ENCODE measurements at regions not wholly inside any gene's neighbourhood (a gene's known extent, or its start where the extent isn't known, plus 50 kb on each side); places are given as distances from the start of the nearest gene placed in this dataset.

DNA sequence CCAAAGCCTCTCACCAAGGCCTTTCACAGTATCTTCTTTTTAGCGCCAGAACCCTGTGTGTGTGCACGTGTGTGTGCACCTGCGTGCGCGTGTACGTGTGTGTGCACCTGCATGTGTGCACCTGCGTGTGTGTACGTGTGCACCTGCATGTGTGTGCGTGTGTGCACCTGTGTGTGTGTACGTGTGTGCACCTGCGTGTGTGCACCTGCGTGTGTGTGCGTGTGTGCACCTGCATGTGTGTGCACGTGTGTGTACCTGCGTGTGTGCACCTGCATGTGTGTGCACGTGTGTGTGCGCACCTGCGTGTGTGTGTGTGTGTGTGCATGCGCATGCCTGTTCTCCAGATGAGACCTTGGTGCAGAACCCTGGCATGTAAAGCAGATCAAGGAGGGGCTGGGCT, 131.4 kb upstream of the HDAC4 start:
- Histone ChIP-seq H3F3A (ENCODE audit: insufficient read depth, low read length) (no peaks in the 10 kb centered on the region), H3K9me3 (ENCODE audit: low read length) (no peaks in the 10 kb centered on the region), H2AFZ (ENCODE audit: low read length) (no peak overlapping the region), H3K9ac (ENCODE audit: low read length) (no peak overlapping the region), H4K20me1 (ENCODE audit: insufficient read depth, low read length) (no peaks in the 10 kb centered on the region), H3K27me3 (ENCODE audit: insufficient read depth, low read length) (no peaks in the 10 kb centered on the region; the same call in 1 of the 2 replicates), H3K4me2 (ENCODE audit: low read length) (no peak overlapping the region), H3K4me1 (ENCODE audit: insufficient read depth, low read length, severe bottlenecking) (no peaks in the 10 kb centered on the region), H3K79me2 (ENCODE audit: insufficient read depth, low read length) (no peaks in the 10 kb centered on the region), H3K27ac (ENCODE audit: low read depth, low read length, poor library complexity, severe bottlenecking) (no peak overlapping the region), H3K4me3 (ENCODE audit: low read depth, low read length, poor library complexity, severe bottlenecking) (no peak overlapping the region), H3K9me2 (ENCODE audit: low read depth, low read length) (no peaks in the 10 kb centered on the region), H3K36me3 (ENCODE audit: insufficient read depth, low read length) (no peaks in the 10 kb centered on the region; the same call in 1 of the 2 replicates)
- no peak for TF ChIP-seq EZH2 (IDR thresholded peaks at IDR 0.05; ENCODE audit: borderline replicate concordance, low read length)
- no peak for TF ChIP-seq CTCF (IDR thresholded peaks at IDR 0.05; ENCODE audit: low read length)

DNA sequence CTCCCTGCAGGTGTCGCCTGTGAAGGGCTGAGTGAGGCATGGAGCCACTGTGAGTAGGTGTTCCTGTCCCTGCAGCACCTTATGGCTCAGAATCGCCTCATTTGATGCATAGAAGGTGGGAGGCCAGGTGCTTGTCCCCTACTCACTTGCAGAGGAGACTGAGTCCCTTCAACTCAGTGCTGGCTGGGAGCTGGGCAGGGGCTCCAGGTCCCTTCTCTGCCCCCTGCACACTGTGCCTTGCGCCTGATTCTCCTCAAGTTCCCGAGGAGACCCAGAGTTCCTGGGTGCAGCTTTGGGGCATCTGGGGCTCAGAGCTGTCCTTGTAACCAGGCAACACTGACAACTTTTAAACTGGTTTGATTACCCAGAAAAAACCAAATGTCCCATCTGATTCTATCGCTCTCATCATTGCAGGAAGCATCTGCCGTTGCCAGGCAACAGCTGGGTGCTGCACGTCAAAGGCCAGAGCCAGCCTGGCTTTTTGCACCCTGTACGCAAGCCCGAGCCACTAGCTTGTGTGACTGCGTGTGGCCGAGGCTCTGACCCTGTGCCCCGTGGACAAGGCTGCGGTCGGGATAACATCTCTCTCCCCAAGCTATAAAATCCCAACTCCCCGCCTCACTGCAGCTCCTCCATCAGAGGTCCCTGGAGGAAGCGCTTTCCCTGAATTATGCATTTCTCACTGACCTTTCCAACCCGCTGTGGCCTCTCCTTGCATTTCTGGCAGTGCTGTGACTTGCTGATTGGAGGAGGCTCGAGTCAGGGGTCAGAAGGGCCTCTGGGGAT, 130.8 kb upstream of the HDAC4 start:
- Histone ChIP-seq H3K36me3 (ENCODE audit: insufficient read depth, low read length) (no peaks in the 10 kb centered on the region; the same call in 1 of the 2 replicates), H3K4me3 (ENCODE audit: low read depth, low read length, poor library complexity, severe bottlenecking) (no peak overlapping the region), H3K4me1 (ENCODE audit: insufficient read depth, low read length, severe bottlenecking) (no peaks in the 10 kb centered on the region), H3K9me2 (ENCODE audit: low read depth, low read length) (no peaks in the 10 kb centered on the region), H4K20me1 (ENCODE audit: insufficient read depth, low read length) (no peaks in the 10 kb centered on the region), H3F3A (ENCODE audit: insufficient read depth, low read length) (no peaks in the 10 kb centered on the region), H3K9ac (ENCODE audit: low read length) (no peak overlapping the region), H3K79me2 (ENCODE audit: insufficient read depth, low read length) (no peaks in the 10 kb centered on the region), H3K27me3 (ENCODE audit: insufficient read depth, low read length) (no peaks in the 10 kb centered on the region; the same call in 1 of the 2 replicates), H3K27ac (ENCODE audit: low read depth, low read length, poor library complexity, severe bottlenecking) (no peak overlapping the region), H3K4me2 (ENCODE audit: low read length) (no peak overlapping the region), H3K9me3 (ENCODE audit: low read length) (no peaks in the 10 kb centered on the region), H2AFZ (ENCODE audit: low read length) (no peak overlapping the region)
- no peak for TF ChIP-seq CTCF (IDR thresholded peaks at IDR 0.05; ENCODE audit: low read length)
- TF ChIP-seq EZH2 (IDR thresholded peaks at IDR 0.05; ENCODE audit: borderline replicate concordance, low read length) = no peak

DNA sequence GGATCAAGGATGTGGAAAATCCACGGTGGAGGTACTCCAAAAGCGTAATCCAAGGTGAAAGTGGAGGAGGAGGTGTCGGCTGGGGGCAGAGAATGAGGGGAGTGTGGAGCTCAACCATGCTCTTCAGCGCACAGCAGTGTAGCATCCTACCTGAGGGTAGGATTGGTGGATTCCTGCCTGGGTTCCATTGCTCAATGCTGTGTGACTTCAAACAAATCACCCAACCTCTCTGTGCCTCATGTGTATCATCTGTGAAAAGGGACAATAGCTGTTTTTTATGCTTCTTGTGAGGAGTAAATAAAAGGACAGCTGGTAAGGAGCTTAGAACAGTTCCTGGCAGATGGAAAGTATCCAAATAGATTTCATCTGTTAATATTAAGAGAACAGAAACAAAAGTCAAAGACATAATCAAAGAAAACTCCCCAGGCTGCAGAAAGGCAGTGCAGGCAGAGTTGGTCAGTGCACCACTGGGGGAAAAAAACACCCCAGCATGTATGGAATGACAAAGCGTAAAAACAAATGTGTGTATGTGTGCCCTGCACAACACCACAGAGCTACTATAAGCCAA, 130.0 kb upstream of the HDAC4 start:
- H4K20me1 ChIP-seq (ENCODE audit: insufficient read depth, low read length) = no peaks in the 10 kb centered on the region
- no peak overlapping the region for H3K27ac ChIP-seq (ENCODE audit: low read depth, low read length, poor library complexity, severe bottlenecking)
- no peaks in the 10 kb centered on the region; the same call in 1 of the 2 replicates for H3K36me3 ChIP-seq (ENCODE audit: insufficient read depth, low read length)
- H3K4me2 ChIP-seq (ENCODE audit: low read length) = no peak overlapping the region
- H3K4me3 ChIP-seq (ENCODE audit: low read depth, low read length, poor library complexity, severe bottlenecking) = no peak overlapping the region
- H3K4me1 ChIP-seq (ENCODE audit: insufficient read depth, low read length, severe bottlenecking) = no peaks in the 10 kb centered on the region
- H3F3A ChIP-seq (ENCODE audit: insufficient read depth, low read length) = no peaks in the 10 kb centered on the region
- H3K9me3 ChIP-seq (ENCODE audit: low read length) = no peaks in the 10 kb centered on the region
- no peak overlapping the region for H3K9ac ChIP-seq (ENCODE audit: low read length)
- no peaks in the 10 kb centered on the region for H3K79me2 ChIP-seq (ENCODE audit: insufficient read depth, low read length)
- H3K9me2 ChIP-seq (ENCODE audit: low read depth, low read length) = no peaks in the 10 kb centered on the region
- TF ChIP-seq EZH2 (IDR thresholded peaks at IDR 0.05; ENCODE audit: borderline replicate concordance, low read length) (no peak), CTCF (IDR thresholded peaks at IDR 0.05; ENCODE audit: low read length) (no peak)
- H3K27me3 ChIP-seq (ENCODE audit: insufficient read depth, low read length) = no peaks in the 10 kb centered on the region; the same call in 1 of the 2 replicates
- H2AFZ ChIP-seq (ENCODE audit: low read length) = no peak overlapping the region

Measured in OCI-LY1 (cell line).